MCF 10A (cell line): ENCODE measurements at regions not wholly inside any gene's neighbourhood (a gene's known extent, or its start where the extent isn't known, plus 50 kb on each side); places are given as distances from the start of the nearest gene placed in this dataset.
"Not testable (repeated sequence)": the region's sequence is repeated elsewhere in the genome, so short reads cannot be mapped to it uniquely, and the experiment has no call there.

Experiments used
- BruUV-seq: library from RNA; stranded (reverse); fragments of 400-500 nt; replicated peaks from 2 replicates; lab custom pipeline; 2021; lab: Mats Ljungman, UMichigan
- CTCF ChIA-PET: fragments of 300-600 bp; sonication (Branson Sonifier 250); formaldehyde crosslinking; extraction: SDS; loops from one replicate; lab custom pipeline; 2021; ENCODE audit warnings: antibody characterized with exemption, inconsistent platforms; lab: Yijun Ruan, JAX
- POLR2A ChIA-PET: fragments of 300-600, 350-650 bp; sonication (Branson Sonifier 250); formaldehyde crosslinking; extraction: SDS; loops from one replicate; lab custom pipeline; 2020; ENCODE audit warnings: antibody characterized with exemption, inconsistent platforms; lab: Yijun Ruan, JAX
- DNase-seq: peaks from one replicate; pipeline ENCODE4 v3.0.0-alpha.2; 2018; ENCODE audit not compliant: unreplicated experiment
- H3K27ac Mint-ChIP-seq: one replicate; pipeline ENCODE4 v1.8.0; 2022; ENCODE audit warnings: mild to moderate bottlenecking, low read depth, mixed read lengths; ENCODE audit not compliant: unreplicated experiment
- H3K27me3 Mint-ChIP-seq: one replicate; pipeline ENCODE4 v1.8.0; 2022; ENCODE audit warnings: mixed read lengths; ENCODE audit not compliant: insufficient read depth, unreplicated experiment
- H3K36me3 Mint-ChIP-seq: one replicate; pipeline ENCODE4 v1.8.0; 2022; ENCODE audit warnings: mild to moderate bottlenecking, moderate library complexity, mixed read lengths; ENCODE audit not compliant: insufficient read depth, unreplicated experiment
- H3K4me1 Mint-ChIP-seq: one replicate; pipeline ENCODE4 v1.8.0; 2022; ENCODE audit warnings: mixed read lengths; ENCODE audit not compliant: insufficient read depth, unreplicated experiment
- H3K4me3 Mint-ChIP-seq: one replicate; pipeline ENCODE4 v1.8.0; 2022; ENCODE audit warnings: mild to moderate bottlenecking, moderate library complexity, mixed read lengths; ENCODE audit not compliant: unreplicated experiment
- H3K9me3 Mint-ChIP-seq: one replicate; pipeline ENCODE4 v1.8.0; 2022; ENCODE audit warnings: mixed read lengths; ENCODE audit not compliant: unreplicated experiment
- intact Hi-C: fragments of 100-400 bp; cut with micrococcal nuclease; formaldehyde crosslinking; loops from 2 replicates; pipeline ENCODE4 v1.14.1; 2022
- TF ChIP-seq, protein P1 (sequence below): fragments of 200-600 bp; IDR thresholded peaks from one replicate; pipeline ENCODE4 v1.8.0; 2022; ENCODE audit warnings: antibody characterized with exemption, mild to moderate bottlenecking; ENCODE audit not compliant: unreplicated experiment

GRCh38 chr11:71638801-71639519, 56.3 kb upstream of the KRTAP5-11 start:
- intact Hi-C loops, H3K9me3 Mint-ChIP-seq, H3K4me1 Mint-ChIP-seq, BruUV-seq, H3K27ac Mint-ChIP-seq, H3K36me3 Mint-ChIP-seq, POLR2A ChIA-PET: not testable (repeated sequence)
- Mint-ChIP-seq H3K4me3 (peak overlapping the region; percentile 14), H3K27me3 (peaks cover 31% of the 10 kb centered on the region)
- TF ChIP-seq, protein P1, sequence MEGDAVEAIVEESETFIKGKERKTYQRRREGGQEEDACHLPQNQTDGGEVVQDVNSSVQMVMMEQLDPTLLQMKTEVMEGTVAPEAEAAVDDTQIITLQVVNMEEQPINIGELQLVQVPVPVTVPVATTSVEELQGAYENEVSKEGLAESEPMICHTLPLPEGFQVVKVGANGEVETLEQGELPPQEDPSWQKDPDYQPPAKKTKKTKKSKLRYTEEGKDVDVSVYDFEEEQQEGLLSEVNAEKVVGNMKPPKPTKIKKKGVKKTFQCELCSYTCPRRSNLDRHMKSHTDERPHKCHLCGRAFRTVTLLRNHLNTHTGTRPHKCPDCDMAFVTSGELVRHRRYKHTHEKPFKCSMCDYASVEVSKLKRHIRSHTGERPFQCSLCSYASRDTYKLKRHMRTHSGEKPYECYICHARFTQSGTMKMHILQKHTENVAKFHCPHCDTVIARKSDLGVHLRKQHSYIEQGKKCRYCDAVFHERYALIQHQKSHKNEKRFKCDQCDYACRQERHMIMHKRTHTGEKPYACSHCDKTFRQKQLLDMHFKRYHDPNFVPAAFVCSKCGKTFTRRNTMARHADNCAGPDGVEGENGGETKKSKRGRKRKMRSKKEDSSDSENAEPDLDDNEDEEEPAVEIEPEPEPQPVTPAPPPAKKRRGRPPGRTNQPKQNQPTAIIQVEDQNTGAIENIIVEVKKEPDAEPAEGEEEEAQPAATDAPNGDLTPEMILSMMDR: peak; percentile 61
- DNase-seq: peak; percentile 34
- CTCF ChIA-PET: interaction anchor here (0.6 to 1.0 kb wide), 6 partner anchors 9 to 1121 kb away, joined by 3 to 6 read pairs (median 4); no protein-coding TSS in a partner anchor

GRCh38 chr11:71639520-71639849, 56.8 kb upstream of the KRTAP5-11 start:
- peaks cover 27% of the 10 kb centered on the region for H3K27me3 Mint-ChIP-seq
- H3K4me1 Mint-ChIP-seq, H3K9me3 Mint-ChIP-seq, intact Hi-C loops, BruUV-seq, H3K27ac Mint-ChIP-seq, H3K4me3 Mint-ChIP-seq, H3K36me3 Mint-ChIP-seq, DNase-seq, POLR2A ChIA-PET: not testable (repeated sequence)
- CTCF ChIA-PET: interaction anchor here (0.7 to 1.0 kb wide), 5 partner anchors 9 to 1122 kb away, joined by 3 to 6 read pairs (median 4); no protein-coding TSS in a partner anchor

DNA sequence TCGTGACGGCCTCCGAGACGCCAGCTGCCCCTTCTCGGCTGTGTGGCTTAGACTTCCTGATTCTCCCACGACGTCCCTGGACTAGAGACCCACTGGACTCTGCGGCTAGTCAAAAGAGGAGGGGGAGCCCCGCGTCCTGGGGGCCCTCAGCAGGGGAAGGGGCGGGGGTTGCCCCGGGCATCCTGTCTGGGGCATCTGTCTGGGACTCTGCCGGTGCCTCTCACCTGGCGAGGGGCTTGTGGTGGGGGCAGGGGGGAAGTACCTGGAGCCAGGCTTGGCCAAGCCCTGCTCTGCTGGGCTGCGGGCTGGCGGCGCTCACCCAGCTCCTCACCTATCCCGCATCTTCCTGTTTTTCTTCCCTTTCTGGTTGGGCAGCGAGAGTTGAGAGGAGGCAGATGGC, 57.2 kb upstream of the KRTAP5-11 start:
- DNase-seq, H3K36me3 Mint-ChIP-seq, H3K9me3 Mint-ChIP-seq, H3K4me1 Mint-ChIP-seq, intact Hi-C loops, H3K27ac Mint-ChIP-seq, H3K4me3 Mint-ChIP-seq, BruUV-seq, POLR2A ChIA-PET: not testable (repeated sequence)
- CTCF ChIA-PET: interaction anchor here (0.7 to 0.9 kb wide), 2 partner anchors 10 to 11 kb away, joined by 5 to 6 read pairs; no protein-coding TSS in a partner anchor
- peaks cover 27% of the 10 kb centered on the region for H3K27me3 Mint-ChIP-seq

DNA sequence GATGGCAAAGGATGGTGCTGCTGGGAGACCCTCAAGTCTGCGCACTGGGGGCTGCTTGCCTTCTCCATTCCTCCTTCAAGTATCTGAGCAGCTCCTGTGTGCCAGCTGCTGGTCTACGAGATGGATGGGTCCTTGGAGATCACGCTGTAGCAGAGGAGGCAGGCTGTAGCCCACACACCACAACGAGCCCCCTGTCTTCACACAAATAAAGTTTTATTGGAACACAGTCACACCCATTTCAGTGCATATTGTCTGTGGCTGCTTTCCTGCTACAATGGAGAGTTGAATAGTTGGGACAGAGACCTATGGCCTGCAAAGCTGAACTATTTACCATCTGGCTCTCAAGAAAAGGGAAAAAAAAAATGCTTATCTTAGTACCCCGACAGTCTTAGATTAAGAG, 64.4 kb upstream of the KRTAP5-11 start:
- H3K4me3 Mint-ChIP-seq, DNase-seq, H3K4me1 Mint-ChIP-seq, H3K9me3 Mint-ChIP-seq, BruUV-seq, intact Hi-C loops, CTCF ChIA-PET, H3K27ac Mint-ChIP-seq, POLR2A ChIA-PET, H3K36me3 Mint-ChIP-seq, H3K27me3 Mint-ChIP-seq: not testable (repeated sequence)

DNA sequence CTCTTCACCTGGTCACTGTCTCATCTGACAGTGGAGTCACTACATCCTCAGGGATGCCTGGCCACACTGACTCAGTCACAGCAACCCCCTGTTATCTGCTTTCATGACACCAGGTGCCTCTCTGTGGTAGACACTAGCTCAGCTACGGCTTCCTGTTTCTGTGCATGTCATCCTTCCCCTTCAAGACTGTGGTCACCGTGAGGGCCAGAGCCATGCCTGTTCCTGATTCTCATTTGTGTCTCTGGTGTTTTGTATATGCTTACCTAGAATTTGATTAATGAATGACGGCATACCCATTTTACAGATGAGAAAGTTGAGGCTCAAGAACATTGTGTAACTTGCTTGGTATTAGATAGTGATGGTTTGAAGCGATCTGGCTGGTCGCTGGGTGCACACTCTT, 70.3 kb upstream of the KRTAP5-11 start:
- H3K4me1 Mint-ChIP-seq, POLR2A ChIA-PET, DNase-seq, H3K9me3 Mint-ChIP-seq, intact Hi-C loops, CTCF ChIA-PET, H3K4me3 Mint-ChIP-seq, BruUV-seq, H3K27ac Mint-ChIP-seq, H3K27me3 Mint-ChIP-seq, H3K36me3 Mint-ChIP-seq: not testable (repeated sequence)

DNA sequence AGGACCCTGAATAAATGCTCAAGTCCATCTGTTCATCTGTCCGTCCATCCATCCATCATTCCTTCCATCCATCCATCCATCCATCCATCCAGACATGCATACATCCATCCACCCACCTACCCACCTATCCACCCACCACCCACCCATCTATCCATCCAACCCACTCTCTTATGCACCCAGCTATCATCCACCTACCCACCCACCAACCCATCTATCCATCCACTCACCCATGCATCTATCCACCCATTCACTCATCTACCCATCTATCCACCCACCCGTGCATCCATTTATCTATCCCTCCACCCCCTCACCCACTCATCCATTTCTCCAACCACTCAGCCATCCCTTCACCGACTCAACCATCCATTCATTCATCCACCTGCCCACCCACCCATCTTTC, 71.7 kb upstream of the KRTAP5-11 start:
- H3K4me3 Mint-ChIP-seq, DNase-seq, H3K4me1 Mint-ChIP-seq, H3K27me3 Mint-ChIP-seq, CTCF ChIA-PET, H3K9me3 Mint-ChIP-seq, BruUV-seq, H3K27ac Mint-ChIP-seq, H3K36me3 Mint-ChIP-seq, POLR2A ChIA-PET, intact Hi-C loops: not testable (repeated sequence)

DNA sequence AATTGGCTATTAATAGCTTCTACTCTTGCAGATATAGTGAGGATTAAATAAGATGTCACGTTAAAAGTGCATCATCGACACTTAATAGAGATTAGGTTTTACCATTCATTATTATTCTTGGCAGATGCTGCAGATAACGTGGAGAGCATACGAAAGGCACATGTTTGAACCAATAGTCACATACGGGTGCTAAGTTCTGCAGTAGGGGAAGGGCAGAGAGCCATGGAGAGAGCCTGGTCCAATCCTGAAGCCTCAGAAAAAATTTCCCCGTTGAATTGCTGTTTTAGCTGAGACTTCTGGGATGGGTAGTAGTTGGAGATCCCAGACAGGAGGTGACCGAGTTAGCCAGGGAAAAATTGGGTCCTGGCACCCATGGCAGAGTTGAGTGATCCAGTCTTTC, 72.4 kb upstream of the KRTAP5-11 start:
- H3K27ac Mint-ChIP-seq, BruUV-seq, H3K4me1 Mint-ChIP-seq, H3K9me3 Mint-ChIP-seq, DNase-seq, intact Hi-C loops, H3K4me3 Mint-ChIP-seq, POLR2A ChIA-PET, H3K27me3 Mint-ChIP-seq, H3K36me3 Mint-ChIP-seq, CTCF ChIA-PET: not testable (repeated sequence)

GRCh38 chr11:71656513-71656912, 73.8 kb upstream of the KRTAP5-11 start:
- not testable (repeated sequence) for H3K27me3 Mint-ChIP-seq, H3K9me3 Mint-ChIP-seq

More at GRCh38 chr11:71656513-71656912, 73.8 kb upstream of the KRTAP5-11 start:
- H3K4me3 Mint-ChIP-seq, DNase-seq, H3K4me1 Mint-ChIP-seq, CTCF ChIA-PET, H3K27ac Mint-ChIP-seq, H3K36me3 Mint-ChIP-seq, BruUV-seq, intact Hi-C loops, POLR2A ChIA-PET: not testable (repeated sequence)
